ENCODE measurements at regions not wholly inside any gene's neighbourhood (a gene's known extent, or its start where the extent isn't known, plus 50 kb on each side); places are given as distances from the start of the nearest gene placed in this dataset.

DNA sequence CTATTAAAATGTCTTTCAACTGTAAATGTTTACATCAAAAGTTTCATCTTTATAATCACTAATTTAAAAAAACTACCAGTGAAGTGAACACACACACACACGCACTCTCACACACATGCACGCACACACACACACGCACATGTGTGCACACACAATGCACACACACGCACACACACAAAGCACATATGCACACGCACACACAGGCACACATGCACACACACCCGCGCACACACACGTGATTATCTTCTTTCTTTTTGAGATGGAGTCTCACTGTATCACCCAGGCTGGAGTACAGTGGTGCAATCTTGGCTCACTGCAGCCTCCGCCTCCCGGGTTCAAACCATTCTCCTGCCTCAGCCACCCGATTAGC lies 80.0 kb upstream of the FRMD1 start:
- no peak for TF ChIP-seq TEAD4 (IDR thresholded peaks at IDR 0.05)
- TF ChIP-seq TCF12 (IDR thresholded peaks at IDR 0.05; ENCODE audit: low read depth): no peak
- TF ChIP-seq EP300 (IDR thresholded peaks at IDR 0.05; ENCODE audit: borderline replicate concordance): no peak
- no peak for TF ChIP-seq NFIC (IDR thresholded peaks at IDR 0.05)
- TF ChIP-seq ZBTB7A (IDR thresholded peaks at IDR 0.05; ENCODE audit: low read depth): no peak
- TF ChIP-seq TAF1 (IDR thresholded peaks at IDR 0.05; ENCODE audit: low read depth): no peak
- TF ChIP-seq FOXM1 (IDR thresholded peaks at IDR 0.05; ENCODE audit: borderline replicate concordance, low read depth): no peak
- no peak for TF ChIP-seq EGR1 (IDR thresholded peaks at IDR 0.05)

DNA sequence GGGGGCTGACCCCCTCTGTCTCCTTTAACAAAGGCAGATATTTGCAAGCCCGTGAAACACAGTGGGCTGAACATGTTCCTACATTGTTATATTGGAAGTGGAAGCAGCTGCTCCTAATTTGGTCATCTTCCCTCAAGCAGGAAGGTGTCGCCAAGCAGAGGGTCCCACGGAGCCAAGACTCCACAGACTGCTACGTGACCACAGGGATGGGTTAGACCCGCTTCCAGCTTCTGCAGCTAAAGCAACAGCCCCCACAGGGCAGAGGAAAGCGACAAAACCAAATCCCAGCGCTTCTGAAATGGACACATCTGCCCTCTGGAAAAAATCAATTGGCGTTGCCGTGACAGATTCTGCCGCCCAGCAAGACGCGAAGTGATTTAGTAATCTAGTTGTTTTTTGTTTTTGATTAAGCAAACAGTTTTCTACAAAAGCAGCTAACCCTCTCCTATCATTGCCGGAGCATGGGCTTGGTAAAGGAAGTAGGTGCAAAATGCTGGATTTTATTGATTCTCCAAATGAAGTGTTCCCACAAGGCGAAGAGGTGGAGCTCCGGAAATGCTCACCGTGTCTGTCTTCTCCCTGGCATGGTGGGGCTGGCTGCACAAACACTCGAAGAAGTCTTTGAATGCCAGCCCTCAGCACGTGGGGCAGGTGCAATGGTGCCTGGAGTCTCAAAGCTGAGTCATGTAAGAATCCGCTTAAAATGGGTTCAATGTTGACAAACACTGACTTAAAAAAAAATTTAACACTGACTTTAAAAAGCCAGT lies 79.4 kb upstream of the FRMD1 start:
- TF ChIP-seq NFIC (IDR thresholded peaks at IDR 0.05) (no peak), ZBTB7A (IDR thresholded peaks at IDR 0.05; ENCODE audit: low read depth) (no peak), TEAD4 (IDR thresholded peaks at IDR 0.05) (no peak), RAD21 (IDR thresholded peaks at IDR 0.05; ENCODE audit: low read depth) (no peak), EGR1 (IDR thresholded peaks at IDR 0.05) (no peak), TAF1 (IDR thresholded peaks at IDR 0.05; ENCODE audit: low read depth) (no peak), EP300 (IDR thresholded peaks at IDR 0.05; ENCODE audit: borderline replicate concordance) (no peak), YY1 (IDR thresholded peaks at IDR 0.05; ENCODE audit: low read depth) (no peak), TCF12 (IDR thresholded peaks at IDR 0.05; ENCODE audit: low read depth) (no peak), FOXM1 (IDR thresholded peaks at IDR 0.05; ENCODE audit: borderline replicate concordance, low read depth) (no peak), CREB1 (IDR thresholded peaks at IDR 0.05; ENCODE audit: low read depth) (no peak)
- TF ChIP-seq, protein P1, sequence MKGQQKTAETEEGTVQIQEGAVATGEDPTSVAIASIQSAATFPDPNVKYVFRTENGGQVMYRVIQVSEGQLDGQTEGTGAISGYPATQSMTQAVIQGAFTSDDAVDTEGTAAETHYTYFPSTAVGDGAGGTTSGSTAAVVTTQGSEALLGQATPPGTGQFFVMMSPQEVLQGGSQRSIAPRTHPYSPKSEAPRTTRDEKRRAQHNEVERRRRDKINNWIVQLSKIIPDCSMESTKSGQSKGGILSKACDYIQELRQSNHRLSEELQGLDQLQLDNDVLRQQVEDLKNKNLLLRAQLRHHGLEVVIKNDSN (IDR thresholded peaks at IDR 0.05): no peak
- TF ChIP-seq, protein P2, sequence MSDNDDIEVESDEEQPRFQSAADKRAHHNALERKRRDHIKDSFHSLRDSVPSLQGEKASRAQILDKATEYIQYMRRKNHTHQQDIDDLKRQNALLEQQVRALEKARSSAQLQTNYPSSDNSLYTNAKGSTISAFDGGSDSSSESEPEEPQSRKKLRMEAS (IDR thresholded peaks at IDR 0.05): no peak

DNA sequence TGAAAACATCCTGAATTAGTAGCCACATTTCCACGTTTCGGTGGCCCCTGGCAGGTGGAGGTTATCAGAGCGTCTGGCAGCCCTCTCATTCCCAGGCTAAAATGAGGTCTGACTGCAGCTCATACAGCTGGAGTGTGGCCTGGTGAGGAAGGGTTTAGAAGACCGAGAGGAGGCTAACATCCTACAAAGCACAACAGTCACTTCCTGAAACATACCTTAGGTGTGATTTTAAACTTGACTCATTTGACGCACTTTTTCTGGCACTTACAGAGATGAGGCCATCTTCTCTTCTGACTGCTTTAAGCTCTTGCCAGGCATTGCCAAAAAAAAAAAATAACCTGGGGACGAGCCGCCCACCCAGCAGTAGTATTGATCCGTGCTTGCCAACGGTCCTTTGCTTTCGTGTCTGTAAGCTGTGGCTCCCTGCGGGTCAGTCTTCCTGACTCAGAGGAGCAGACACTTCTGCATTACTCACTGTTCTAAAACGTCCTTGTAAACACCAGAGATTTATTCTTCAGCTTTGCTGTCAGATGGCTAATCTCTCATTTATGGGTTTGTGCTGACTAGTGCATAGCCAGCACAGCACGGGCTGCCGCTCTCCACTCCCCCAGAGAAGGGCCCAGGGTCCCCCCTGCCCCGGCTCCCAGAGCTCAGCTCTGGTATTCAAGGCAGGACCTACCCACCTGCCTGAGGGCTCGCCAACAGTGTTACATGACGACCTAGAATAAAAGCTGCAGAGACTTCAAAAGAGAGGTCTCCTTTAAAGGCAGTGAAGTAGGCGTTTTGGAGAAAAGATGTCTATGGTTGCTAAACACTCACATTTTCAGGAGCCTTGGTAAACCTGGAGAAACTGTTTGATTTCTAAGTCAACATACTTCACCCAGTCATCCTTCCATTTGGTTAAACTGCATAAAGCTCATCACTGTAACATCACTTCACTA lies 78.5 kb upstream of the FRMD1 start:
- TF ChIP-seq REST (IDR thresholded peaks at IDR 0.05; ENCODE audit: low read depth): no peak
- no peak for TF ChIP-seq EGR1 (IDR thresholded peaks at IDR 0.05)
- no peak for TF ChIP-seq YY1 (IDR thresholded peaks at IDR 0.05; ENCODE audit: low read depth)
- TF ChIP-seq FOXM1 (IDR thresholded peaks at IDR 0.05; ENCODE audit: borderline replicate concordance, low read depth): no peak
- no peak for TF ChIP-seq CREB1 (IDR thresholded peaks at IDR 0.05; ENCODE audit: low read depth)
- TF ChIP-seq TCF12 (IDR thresholded peaks at IDR 0.05; ENCODE audit: low read depth): no peak
- no peak for TF ChIP-seq CEBPB (IDR thresholded peaks at IDR 0.05)
- TF ChIP-seq NFIC (IDR thresholded peaks at IDR 0.05): no peak
- no peak for TF ChIP-seq ZBTB7A (IDR thresholded peaks at IDR 0.05; ENCODE audit: low read depth)
- no peak for TF ChIP-seq RAD21 (IDR thresholded peaks at IDR 0.05; ENCODE audit: low read depth)
- TF ChIP-seq TEAD4 (IDR thresholded peaks at IDR 0.05): no peak
- TF ChIP-seq, protein P2 (IDR thresholded peaks at IDR 0.05): no peak
- TF ChIP-seq, protein P1 (IDR thresholded peaks at IDR 0.05): no peak

- TF ChIP-seq NFIC (IDR thresholded peaks at IDR 0.05) (no peak), TAF1 (IDR thresholded peaks at IDR 0.05; ENCODE audit: low read depth) (no peak), EP300 (IDR thresholded peaks at IDR 0.05; ENCODE audit: borderline replicate concordance) (no peak), TEAD4 (IDR thresholded peaks at IDR 0.05) (no peak), REST (IDR thresholded peaks at IDR 0.05; ENCODE audit: low read depth) (no peak), CREB1 (IDR thresholded peaks at IDR 0.05; ENCODE audit: low read depth) (no peak), CEBPB (IDR thresholded peaks at IDR 0.05) (no peak), YY1 (IDR thresholded peaks at IDR 0.05; ENCODE audit: low read depth) (no peak), RAD21 (IDR thresholded peaks at IDR 0.05; ENCODE audit: low read depth) (no peak), TCF12 (IDR thresholded peaks at IDR 0.05; ENCODE audit: low read depth) (no peak), EGR1 (IDR thresholded peaks at IDR 0.05) (no peak), ZBTB7A (IDR thresholded peaks at IDR 0.05; ENCODE audit: low read depth) (no peak), FOXM1 (IDR thresholded peaks at IDR 0.05; ENCODE audit: borderline replicate concordance, low read depth) (no peak)
- TF ChIP-seq, protein P1 (IDR thresholded peaks at IDR 0.05): no peak
- TF ChIP-seq, protein P2 (IDR thresholded peaks at IDR 0.05): no peak
Measured at GRCh38 chr6:168156742-168157265, 77.8 kb upstream of the FRMD1 start.

Measured in Ishikawa (cell line).